AG08395 (cell line): ENCODE measurements at regions not wholly inside any gene's neighbourhood (a gene's known extent, or its start where the extent isn't known, plus 50 kb on each side); places are given as distances from the start of the nearest gene placed in this dataset.
A peak's percentile ranks its signal among the peaks of the same experiment; 100 is the strongest.

Experiments
- DNase-seq: peaks from one replicate; pipeline ENCODE4 v3.0.0; 2012; ENCODE audit warnings: mixed read lengths, low spot score

DNA sequence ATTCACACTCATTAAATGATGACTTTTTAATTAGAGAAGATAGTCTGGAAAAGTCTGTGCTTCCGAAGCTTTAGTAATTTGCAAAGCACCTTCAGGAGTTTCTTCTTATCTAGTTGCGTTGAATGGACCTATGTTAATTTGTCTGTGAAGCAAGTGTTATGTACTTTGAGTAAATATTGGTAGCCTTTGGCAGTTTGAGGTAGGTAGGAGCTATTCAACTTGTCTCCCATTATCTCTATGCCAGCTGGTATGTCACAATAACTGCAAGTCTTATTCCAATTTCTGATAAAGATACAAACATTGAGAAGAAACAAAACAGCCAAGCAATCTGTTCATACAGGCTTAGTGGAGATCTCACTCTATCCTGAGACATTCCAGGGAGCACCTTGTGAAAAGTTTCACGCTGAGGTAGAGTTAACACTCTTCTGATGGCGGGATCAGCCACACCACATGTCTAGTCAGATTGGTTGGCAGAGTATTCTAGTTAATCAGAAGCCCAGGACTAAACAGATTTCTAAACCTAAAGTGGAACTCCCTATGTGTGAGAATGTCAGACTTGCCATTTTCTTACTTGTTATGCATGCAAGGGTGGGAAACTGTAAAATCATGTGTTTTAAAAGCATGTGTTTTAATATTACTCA, 219.8 kb upstream of the MANEA start:
- DNase-seq, result no peak

DNA sequence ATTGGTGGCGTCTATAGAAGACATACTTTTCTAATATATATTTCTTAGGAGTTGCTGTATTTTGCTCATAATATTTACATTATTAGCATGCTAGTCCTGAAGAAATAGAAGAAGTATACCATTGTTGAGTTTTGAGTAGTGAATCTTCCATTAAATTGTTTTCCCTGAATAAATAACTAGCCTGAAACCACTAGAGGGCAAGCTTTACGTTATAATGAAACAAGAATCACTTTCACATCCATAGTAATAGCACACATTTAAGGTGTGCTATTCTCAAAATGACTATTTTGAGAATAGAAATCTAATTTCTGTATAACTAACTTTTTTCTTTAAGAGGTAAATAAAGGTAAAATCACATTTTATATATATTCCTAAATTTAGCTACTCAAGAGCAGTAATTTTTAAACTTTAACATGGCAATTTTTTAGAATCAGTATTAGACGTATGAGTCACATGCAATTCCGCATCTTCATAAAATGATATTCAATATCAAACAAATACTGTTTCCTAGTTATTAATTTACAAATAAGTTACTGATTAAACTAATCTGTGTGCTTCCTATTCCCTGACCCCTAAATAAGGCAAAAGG, 213.2 kb upstream of the MANEA start:
- peak; percentile 3 for DNase-seq

DNA sequence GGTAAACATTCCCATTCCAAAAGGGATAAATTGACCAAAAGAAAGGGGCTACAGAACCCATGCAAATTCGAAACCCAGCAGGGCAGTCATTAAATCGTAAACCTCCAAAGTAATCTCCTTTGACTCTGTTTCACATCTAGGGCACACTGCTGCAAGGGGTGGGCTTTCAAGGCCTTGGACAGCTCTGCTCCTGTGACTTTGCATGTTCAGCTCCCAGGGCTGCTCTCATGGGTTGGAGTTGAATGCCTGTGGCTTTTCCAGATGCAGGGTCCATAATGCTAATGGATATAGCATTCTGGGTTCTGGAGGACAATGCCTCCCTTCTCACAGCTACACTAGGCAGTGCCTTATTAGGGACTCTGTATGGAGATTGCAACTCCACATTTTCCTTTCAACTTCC, 211.9 kb upstream of the MANEA start:
- no peak for DNase-seq

DNA sequence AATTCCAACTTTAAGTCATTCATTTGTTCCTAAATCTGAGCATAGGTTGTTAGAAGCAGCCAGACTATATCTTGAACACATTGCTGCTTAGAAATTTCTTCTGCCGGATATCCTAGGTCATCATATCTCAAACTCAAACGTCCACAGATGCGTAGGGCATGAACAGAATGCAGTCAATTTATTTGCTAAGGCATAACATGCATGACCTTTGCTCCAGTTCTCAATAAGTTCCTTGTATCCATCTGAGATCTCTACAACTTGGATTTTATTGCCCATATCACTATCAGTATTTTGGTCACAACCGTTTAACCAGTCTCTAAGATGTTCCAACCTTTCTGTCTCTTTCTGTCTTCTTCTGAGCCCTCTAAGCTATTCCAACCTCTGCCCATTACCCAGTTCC, 210.9 kb upstream of the MANEA start:
- DNase-seq, result no peak

DNA sequence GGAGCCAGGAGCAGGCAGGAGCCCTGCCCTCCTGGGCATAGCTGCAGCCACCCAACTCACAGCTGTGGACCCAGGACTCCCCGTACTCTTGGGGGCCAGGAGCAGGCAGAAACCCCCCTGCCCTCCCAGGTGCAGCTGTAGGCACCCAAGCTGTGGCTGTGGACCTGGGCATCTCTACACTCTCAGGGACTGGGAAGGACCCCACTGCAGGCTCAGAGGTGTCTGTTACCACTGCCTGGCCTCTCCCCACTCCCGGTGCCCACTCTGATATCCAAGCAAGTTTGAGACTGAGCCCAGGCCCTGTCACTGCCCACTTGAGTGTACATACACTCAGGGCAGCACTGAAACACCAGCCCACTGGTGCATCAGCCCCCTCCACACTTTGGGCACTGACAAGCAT, 193.5 kb upstream of the MANEA start:
- DNase-seq, result no peak

DNA sequence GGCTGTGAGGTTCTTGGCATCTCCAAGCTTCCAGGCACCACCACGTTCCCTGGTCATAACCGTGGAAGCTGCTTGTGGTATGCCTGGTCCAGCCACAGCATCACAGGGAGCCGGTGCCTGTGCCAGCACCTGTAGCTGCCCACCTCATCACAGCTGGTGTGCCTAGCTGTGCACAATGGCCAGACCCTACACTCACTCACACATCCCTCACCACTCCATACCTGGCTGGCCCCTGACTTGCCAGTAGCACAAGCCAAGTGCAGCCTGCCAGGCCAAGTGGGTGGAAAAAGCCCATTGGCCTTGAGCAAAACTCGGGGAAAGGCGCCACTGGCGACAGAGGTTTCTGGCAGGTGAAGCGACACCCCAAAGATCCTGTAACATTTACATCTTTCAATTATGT, 192.3 kb upstream of the MANEA start:
- no peak for DNase-seq

DNA sequence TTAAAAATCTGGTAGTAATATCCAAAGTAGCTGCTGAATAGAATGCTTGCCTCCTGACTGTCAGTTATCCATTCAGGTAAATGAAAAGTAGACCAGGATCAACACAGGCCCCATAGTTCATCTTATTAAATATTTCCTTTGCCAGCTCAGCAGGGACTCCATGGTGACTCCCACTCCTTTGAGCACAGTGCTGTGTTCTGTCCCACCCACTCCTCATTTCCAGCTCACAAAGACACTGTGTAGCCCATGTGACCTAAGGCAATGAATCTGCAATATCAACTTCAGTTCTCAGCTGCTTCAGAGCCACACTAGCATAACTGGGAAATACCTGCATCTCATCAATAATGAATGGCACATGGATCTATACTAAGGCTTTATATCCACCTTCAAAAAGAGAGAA, 189.5 kb upstream of the MANEA start:
- DNase-seq, result no peak

DNA sequence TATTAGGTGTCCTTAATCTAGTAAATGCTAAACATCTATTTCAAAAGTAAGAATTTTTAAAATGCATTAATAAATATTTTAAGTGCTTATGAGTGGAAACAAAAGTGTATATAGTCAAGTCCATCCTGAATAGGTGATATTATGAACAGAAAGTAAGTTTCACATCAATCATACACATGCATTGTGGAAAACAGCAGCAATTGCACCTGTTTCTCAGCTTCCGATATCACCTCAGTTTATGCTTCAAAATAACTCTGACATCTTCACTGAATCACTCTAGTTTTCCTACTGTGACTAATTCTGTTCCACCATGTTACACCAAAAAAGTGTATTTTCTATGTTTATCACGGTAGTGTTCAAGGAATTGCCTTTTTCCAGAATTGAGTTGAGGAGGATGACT, 172.6 kb upstream of the MANEA start:
- no peak for DNase-seq

DNA sequence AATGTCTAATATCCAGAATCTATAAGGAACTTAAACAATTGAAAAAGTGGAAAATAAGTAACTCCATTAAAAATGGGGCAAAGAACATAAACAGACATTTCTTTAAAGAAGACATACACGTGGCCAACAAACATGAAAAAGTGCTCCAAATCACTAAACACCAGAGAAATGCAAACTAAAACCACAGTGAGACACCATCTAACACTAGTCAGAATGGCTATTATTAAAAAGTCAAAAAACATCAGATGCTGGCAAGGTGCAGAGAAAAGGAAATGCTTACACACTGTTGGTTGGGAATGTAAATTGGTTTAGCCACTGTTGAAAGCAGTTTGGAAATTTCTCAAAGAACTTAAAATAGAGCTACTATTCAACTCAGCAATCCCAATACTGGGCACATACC, 169.2 kb upstream of the MANEA start:
- no peak for DNase-seq

DNA sequence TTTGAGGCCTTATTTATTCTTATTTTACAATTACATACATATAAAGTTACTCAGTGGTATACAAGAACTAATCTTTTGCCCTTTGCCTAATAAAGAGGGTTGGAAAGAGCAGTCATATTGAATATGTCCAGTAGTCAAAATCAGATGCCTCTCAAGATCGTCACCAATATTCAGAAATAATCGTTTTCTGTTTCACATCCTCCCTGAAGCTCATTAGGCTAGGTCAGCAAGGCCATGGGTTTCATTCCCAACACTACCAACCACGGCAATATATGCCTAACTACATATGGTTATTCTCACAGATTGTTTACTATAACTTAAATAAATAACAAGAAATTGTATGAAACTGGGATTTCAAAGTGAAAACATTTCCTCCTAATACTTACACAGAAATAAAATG, 167.2 kb upstream of the MANEA start:
- no peak for DNase-seq

DNA sequence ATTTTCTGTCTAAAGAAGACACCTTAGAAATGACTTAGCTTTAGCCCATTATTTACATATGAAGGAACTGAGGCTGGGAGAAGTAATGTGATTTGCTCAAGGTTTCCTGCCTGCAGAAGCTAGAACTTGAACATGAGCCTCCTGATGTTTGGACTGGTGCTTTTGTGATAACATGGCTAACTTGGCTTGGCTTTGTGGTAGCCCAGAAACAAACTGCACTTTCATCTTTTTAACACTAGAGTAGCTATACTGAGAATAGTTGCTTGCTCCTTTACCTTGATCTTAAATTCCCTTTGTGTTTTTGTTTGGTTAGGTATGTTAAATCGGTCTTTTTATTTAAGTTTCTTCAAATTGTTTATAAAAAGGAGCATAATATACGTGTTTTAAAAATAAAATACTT, 163.5 kb upstream of the MANEA start:
- DNase-seq, result no peak

DNA sequence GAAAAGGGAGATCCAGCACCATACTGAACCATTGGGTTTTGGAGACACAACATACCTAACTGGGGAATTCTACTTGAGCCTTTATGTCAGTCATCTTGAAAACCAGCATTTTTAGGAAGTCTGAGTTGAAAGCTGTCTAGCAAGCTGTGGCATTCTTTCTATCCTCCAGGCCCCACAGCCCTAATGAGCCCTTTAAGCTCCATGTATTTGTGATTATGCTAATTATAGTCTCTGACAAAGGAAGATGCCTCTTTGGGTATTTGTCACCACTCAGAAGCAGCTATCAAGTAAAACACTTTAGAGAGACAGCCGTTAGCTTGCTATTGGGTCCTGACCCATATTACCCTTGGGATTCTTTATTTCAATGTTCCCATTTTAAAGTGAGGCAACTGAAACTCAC, 159.5 kb upstream of the MANEA start:
- no peak for DNase-seq

DNA sequence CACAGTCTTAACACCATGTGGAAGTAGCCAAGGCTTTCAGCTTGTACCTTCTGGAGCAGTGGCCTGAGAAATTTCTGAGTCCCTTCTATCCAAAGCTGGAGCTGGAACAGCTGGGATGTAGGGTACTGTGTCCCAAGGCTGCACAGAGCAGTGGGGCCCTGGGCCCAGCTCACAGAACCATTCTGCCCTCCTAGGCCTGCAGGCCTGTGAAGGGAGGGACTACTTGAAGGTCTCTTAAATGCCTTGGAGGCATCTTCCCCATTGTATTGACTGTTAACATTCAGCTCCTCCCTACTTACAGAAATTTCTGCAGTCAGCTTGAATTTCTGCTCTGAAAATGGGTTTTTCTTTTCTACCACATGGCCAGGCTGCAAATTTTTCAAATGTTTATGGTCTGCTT, 156.5 kb upstream of the MANEA start:
- no peak for DNase-seq

DNA sequence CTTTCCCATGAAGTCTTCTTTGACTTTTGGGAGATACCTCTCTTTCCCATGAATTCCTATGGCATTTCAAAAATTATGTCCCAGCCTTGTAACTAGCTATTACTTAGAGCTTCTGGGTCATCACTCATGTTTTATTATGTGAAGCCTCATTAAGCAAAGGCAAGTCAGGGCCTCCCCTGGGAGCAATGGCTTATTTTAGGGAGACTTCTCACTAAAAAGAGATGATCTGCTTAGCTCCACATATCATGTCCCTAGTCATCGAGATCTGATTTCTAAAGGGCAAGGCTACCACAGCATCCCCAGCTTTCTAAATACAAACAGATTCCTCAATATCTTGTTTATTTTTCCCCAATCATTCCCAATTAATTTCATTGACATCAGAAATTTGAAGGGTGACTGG, 154.0 kb upstream of the MANEA start:
- no peak for DNase-seq

DNA sequence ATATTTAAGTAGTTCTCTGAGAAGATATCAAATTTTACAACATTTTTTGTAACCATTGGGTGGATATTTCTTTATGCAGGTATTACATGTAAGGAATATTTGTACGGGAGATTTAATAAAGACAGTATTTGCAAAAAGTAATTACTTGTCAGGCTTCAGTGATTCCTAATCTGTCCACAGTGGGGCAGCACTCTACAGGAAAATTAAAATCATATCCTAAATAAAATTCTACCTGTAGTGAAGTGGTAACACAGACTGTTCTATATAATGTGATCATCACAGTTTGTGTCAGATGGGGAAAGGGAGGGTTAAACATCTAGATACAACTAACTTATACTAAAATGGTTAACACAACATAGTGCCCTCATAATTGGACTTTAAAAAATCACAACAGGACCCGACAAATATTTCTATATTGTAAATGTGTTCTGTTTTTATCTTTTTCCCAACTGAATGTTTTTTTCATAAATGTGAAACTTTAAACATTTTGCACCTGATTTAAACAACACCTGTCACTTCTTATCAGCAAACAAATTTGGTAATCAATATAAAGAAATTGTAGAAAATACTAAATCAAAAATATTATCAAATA, 145.6 kb upstream of the MANEA start:
- DNase-seq, result peak; percentile 7

DNA sequence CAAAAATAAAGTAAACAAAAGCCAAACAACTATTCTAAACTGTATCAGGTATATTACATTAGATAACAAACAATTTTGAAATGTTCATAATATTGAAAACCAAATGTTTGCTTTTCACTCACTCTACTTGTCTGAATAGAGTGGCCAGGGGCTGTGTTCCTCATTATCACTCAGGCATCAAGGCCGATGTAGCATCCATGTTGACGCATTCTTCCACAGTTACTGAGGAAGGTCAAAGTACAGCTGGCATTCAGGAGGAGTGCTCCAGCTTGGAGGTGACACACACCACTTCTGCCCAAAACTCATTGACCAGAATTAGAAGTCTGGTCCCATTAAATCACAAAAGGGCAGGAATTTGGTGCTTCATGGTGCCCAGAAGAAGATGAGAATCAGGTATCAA, 137.6 kb upstream of the MANEA start:
- no peak for DNase-seq

DNA sequence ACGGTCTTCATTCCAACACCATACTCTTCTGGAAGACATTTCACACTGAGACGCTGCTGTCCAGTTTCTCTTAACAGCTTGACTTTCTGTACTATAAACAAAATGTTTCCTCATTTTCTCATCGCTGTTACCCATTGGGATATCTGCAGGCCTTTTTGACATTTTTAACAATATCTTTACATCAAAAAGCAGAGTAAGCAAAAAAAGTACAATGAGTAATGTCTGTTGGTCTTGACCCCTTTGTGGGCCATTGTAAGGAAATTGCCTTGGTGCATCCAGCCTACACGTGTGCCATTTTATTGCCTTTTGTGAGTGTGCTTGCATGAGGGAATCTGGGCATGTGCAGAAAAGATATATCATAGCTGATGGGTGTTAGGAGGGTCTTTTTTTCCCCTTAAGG, 129.1 kb upstream of the MANEA start:
- no peak for DNase-seq

DNA sequence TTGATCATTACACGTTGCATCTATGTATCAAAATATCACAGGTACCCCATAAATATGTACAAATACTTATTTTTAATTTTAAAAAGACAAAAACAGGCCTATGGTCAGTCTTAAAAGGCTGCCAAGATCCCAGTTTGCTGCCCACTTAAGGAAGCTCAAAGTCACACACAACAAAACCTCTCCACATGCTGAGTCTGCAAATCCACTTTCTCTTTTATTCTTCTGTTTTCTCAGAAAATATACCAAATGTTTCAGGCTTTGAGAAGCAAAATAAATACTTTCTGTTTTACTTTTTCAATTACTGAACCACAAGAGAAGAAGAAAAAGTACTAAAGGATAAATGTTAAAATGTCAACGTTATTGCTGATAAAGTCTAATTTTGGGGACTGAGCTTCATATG, 107.8 kb upstream of the MANEA start:
- DNase-seq, result no peak

DNA sequence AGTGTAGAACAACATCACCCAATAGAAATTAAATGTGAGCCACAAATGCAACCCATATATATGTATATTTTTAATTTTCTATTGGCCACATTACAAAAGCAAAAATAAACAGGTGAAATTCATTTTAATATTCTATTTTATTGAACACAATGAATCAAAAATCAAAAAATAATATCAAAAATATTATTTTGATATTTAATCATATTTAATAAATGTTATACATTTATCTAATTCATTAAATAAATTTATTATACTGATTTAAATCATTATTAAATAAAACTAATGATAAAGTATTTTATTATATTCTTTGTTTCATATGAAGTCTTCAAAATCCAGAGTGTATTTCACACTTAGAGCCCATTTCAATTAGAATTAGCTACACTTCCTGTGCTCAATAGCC, 98.4 kb upstream of the MANEA start:
- no peak for DNase-seq

DNA sequence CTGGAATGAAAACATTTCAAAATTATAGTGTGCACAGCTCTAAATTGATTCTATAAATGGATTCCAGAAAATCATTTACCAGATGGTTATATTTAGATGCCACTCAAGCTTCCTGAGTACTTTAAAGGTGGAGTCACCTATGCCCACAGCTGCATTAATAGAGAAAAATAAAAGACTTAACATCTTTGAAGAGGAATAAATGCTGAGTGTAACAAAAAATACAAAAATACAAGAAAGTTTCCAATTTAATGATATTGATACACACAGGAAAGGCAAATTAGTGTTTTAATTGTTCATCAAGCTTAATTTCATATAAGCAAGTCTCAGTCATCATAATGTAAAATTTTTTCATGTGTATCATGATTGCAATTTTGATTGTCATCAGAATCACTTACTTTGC, 89.5 kb upstream of the MANEA start:
- DNase-seq, result no peak

DNA sequence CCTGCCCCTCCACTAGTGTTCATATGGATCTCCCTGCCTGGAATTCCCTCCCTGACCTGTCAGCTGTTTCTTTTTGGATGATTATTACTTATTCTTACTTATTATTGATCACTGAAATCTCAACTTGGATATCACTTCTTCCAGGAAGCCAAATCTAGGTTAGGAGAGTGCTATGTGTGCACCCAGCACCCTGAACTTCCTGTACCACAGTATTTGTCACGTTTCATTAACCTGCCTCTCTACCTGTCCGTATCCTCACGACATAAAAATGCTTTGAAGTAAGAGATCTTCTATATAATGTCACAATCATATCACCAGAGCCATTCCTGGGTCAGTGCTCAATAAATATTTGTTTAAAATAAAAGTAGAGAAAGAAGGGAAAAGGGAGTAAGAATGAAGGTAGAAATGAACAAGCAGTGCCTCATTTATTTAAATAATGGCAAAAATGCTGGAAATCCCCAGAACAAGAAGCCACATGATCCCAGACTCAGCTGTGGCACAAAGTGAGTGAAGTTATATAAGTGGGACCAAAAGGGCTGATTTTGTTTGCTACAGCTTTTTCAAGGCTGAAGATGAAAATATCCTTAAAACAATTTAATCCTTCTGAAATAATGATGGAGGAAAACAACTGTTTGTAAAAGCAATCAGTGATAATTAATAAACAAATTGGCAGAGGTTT, 88.0 kb upstream of the MANEA start:
- no peak for DNase-seq

DNA sequence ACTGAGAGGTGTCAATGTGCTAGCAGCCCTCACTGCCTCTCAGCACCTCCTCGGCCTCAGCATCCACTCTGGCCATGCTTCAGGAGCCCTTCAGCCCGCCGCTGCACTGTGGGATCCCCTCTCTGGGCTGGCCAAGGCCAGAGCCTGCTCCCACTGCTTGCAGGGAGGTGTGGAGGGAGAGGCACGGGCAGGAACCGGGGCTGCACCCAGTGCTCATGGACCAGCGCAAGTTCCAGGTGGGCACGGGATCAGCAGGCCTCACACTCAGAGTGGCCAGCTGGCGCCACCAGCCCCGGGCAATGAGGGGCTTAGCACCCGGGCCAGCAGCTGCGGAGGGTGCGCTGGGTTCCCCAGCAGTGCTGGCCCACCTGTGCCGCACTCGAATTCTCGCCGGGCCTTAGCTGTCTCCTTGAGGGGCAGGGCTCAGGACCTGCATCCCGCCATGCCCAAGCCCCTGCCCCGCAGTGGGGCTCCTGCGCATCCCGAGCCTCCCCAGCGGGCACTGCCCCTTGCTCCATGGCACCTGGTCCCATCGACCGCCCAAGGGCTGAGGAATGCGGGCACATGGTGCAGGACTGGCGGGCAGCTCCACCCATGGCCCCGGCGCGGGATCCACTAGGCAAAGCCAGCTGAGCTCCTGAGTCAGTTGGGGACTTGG, 80.4 kb upstream of the MANEA start:
- DNase-seq, result no peak
